Prostate gland (tissue), 2 donors: ENCODE measurements at regions not wholly inside any gene's neighbourhood (a gene's known extent, or its start where the extent isn't known, plus 50 kb on each side); places are given as distances from the start of the nearest gene placed in this dataset.
"Not testable (repeated sequence)": the region's sequence is repeated elsewhere in the genome, so short reads cannot be mapped to it uniquely, and the experiment has no call there.

Experiments
- DNase-seq: peaks from one replicate; pipeline ENCODE4 v3.0.0-alpha.2; 2019; ENCODE audit warnings: low spot score
- H3K27ac ChIP-seq, 2 donors: fragments of 200-600 bp; sonication (generic); 2 replicates each; pipeline ENCODE4 v1.5.1; 2017 to 2019
- H3K27me3 ChIP-seq: fragments of 200-600 bp; sonication (generic); replicated peaks from 2 replicates; pipeline ENCODE4 v1.5.1; 2019; ENCODE audit not compliant: insufficient read depth
- H3K36me3 ChIP-seq, 2 donors: fragments of 200-600 bp; sonication (generic); 1 replicate in 1 of 2; 2 replicates in 1 of 2; pipeline versions ENCODE4 v1.5.1 to v1.8.1; 2017 to 2019
- H3K4me1 ChIP-seq: fragments of 200-600 bp; sonication (generic); replicated peaks from 2 replicates; pipeline ENCODE4 v1.5.1; 2019
- H3K4me3 ChIP-seq, 2 donors: fragments of 200-600 bp; sonication (generic); 2 replicates each; pipeline ENCODE4 v1.5.1; 2017 to 2019
- H3K9me3 ChIP-seq: fragments of 200-600 bp; sonication (generic); 2 replicates; pipeline ENCODE4 v1.5.1; 2017
- CTCF ChIP-seq, 4 experiments: fragments of 200-600 bp in 2 of 4; fragments of 450-650 bp in 2 of 4; sonication (generic) in 2 of 4; IDR thresholded peaks; 1 replicate in 3 of 4; 2 replicates in 1 of 4; pipeline ENCODE4 v1.5.1; 2016 to 2019; ENCODE audit warnings: antibody characterized with exemption in 4 of 4, mild to moderate bottlenecking in 2 of 4, moderate library complexity in 2 of 4
- POLR2A ChIP-seq: fragments of 450-650 bp; IDR thresholded peaks from one replicate; pipeline ENCODE4 v1.6.1; 2016; ENCODE audit warnings: antibody characterized with exemption, mild to moderate bottlenecking
- POLR2AphosphoS5 ChIP-seq: sonication (generic); formaldehyde crosslinking; IDR thresholded peaks from one replicate; pipeline ENCODE4 v1.6.1; 2017; ENCODE audit warnings: antibody characterized with exemption
- WGBS: methylation state at CpG from one replicate; pipeline ENCODE4 v1.1.5; 2018; 5-methylcytosine and 5-hydroxymethylcytosine counted together
- intact Hi-C: fragments of 100-400 bp; cut with DNase I; formaldehyde crosslinking; loops from one replicate; pipeline ENCODE4 v1.14.2; 2022

DNA sequence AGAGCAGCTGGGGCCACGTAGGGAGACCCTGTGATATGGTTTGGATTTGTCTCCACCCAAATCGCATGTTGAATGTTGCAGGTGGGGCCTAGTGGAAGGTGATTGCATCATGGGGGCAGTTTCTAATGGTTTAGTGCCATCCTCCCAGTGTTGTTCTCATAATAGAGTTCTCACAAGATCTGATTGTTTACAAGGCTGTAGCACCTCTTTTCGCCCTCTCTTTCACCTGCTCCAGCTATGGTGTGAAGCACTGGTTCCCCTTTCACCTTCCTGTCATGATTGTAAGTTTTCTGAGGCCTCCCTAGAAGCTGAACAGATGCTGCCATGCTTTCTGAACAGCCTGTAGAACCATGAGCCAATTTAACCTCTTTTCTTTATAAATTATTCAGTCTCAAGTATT, 198.9 kb upstream of the CBLB start:
- 92% methylated on average over 3 of the region's 3 CpGs for WGBS
- H3K9me3 ChIP-seq = no peaks in the 10 kb centered on the region
- no peak for DNase-seq
- no peaks in the 10 kb centered on the region for H3K27me3 ChIP-seq
- H3K36me3 ChIP-seq = no peaks in the 10 kb centered on the region
- intact Hi-C loops = no loop called here
- no peak for TF ChIP-seq CTCF (IDR thresholded peaks at IDR 0.05)
- no peak for TF ChIP-seq POLR2AphosphoS5
- TF ChIP-seq POLR2A = no peak
- H3K4me3 ChIP-seq = no peak overlapping the region
- no peak overlapping the region for H3K27ac ChIP-seq
- H3K4me1 ChIP-seq = no peaks in the 10 kb centered on the region

GRCh38 chr3:106068381-106068780, 199.6 kb upstream of the CBLB start:
- 78% methylated on average over 1 of the region's 1 CpG for WGBS
- no peak overlapping the region for H3K4me3 ChIP-seq
- H3K4me1 ChIP-seq = no peaks in the 10 kb centered on the region
- no peak for DNase-seq
- no peaks in the 10 kb centered on the region for H3K36me3 ChIP-seq
- intact Hi-C loops = no loop called here
- no peak for TF ChIP-seq POLR2A
- TF ChIP-seq POLR2AphosphoS5 = no peak
- no peaks in the 10 kb centered on the region for H3K9me3 ChIP-seq
- no peak overlapping the region for H3K27ac ChIP-seq
- no peaks in the 10 kb centered on the region for H3K27me3 ChIP-seq

DNA sequence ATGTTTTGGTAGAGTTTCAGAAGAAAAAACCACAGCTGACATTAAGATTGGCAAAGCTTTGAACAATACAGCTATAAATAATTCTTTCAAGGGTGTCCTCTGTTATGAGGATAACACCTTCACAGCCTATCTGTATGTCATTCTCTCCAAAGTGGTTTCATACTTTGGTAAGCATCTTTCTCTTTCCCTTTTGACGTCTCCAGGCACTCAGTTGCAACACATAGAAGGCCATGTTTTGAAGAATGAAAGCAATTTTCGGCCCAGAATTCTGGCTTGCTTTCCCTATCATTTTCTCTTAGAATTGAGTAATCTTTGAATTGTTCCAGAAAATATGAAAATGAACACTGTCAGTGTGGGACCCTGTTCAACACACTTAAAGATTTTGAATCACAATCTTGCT, 200.0 kb upstream of the CBLB start:
- Histone ChIP-seq H3K4me1 (no peaks in the 10 kb centered on the region), H3K27me3 (no peaks in the 10 kb centered on the region), H3K27ac (no peak overlapping the region), H3K36me3 (no peaks in the 10 kb centered on the region), H3K9me3 (no peaks in the 10 kb centered on the region), H3K4me3 (no peak overlapping the region)
- TF ChIP-seq POLR2AphosphoS5 (no peak), CTCF (IDR thresholded peaks at IDR 0.05) (no peak), POLR2A (no peak)
- DNase-seq = no peak
- intact Hi-C loops = no loop called here
- 80% methylated on average over 2 of the region's 2 CpGs for WGBS

DNA sequence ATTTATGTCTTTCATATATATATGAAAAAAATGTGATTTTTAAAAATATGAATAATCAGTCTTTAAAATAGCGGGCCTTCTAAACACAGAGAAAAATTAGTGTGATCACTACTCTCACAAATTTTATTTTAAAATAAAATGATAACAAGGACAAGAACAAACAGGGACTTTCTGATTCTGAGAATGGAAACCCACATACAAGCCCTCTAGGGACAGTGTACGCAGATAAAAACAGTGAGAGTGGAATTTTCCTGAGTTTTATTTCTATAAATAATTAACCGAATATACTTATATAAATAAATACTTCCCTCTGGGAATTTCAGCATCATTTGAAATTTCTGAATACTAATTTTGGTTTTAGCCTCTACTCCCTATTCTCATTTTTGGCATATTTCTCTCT, 201.4 kb upstream of the CBLB start:
- H3K27ac ChIP-seq = no peak overlapping the region
- H3K4me1 ChIP-seq = no peaks in the 10 kb centered on the region
- H3K4me3 ChIP-seq = no peak overlapping the region
- intact Hi-C loops = no loop called here
- no peaks in the 10 kb centered on the region for H3K36me3 ChIP-seq
- 94% methylated on average over 3 of the region's 3 CpGs for WGBS
- TF ChIP-seq POLR2A (no peak), CTCF (IDR thresholded peaks at IDR 0.05) (no peak), POLR2AphosphoS5 (no peak)
- H3K9me3 ChIP-seq = no peaks in the 10 kb centered on the region
- no peak for DNase-seq
- H3K27me3 ChIP-seq = no peaks in the 10 kb centered on the region

DNA sequence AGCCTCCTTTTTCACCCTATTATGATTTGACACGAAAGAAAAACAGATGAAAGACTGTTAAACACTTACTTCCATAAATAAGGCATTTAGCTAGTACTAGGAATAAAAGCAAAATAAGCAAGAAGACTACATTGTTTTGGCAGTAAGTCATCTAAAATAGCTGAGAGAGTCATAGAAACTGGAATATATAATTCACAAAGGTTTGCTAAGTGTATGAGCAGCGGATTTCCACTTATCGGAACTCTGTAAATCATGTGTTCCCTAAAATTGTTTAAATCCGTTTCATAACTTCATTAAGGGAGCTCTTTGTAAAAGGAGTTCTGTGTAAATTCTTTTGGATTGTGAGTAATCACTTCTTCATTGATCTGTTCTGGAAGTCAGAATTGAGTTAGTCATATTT, 202.5 kb upstream of the CBLB start:
- Histone ChIP-seq H3K4me1 (no peaks in the 10 kb centered on the region), H3K36me3 (no peaks in the 10 kb centered on the region), H3K27me3 (no peaks in the 10 kb centered on the region), H3K9me3 (no peaks in the 10 kb centered on the region), H3K27ac (no peak overlapping the region), H3K4me3 (no peak overlapping the region)
- intact Hi-C loops = no loop called here
- WGBS = 73% methylated on average over 4 of the region's 4 CpGs
- TF ChIP-seq POLR2AphosphoS5 = no peak
- no peak for TF ChIP-seq CTCF (IDR thresholded peaks at IDR 0.05)
- TF ChIP-seq POLR2A = no peak
- DNase-seq = no peak

GRCh38 chr3:106072596-106072995, 203.8 kb upstream of the CBLB start:
- 96% methylated on average over 3 of the region's 5 CpGs for WGBS
- H3K9me3 ChIP-seq, H3K36me3 ChIP-seq, DNase-seq, H3K27me3 ChIP-seq, H3K27ac ChIP-seq, H3K4me3 ChIP-seq, H3K4me1 ChIP-seq, intact Hi-C loops: not testable (repeated sequence)

GRCh38 chr3:106073806-106074205, 205.0 kb upstream of the CBLB start:
- H3K4me1 ChIP-seq, H3K27me3 ChIP-seq, DNase-seq, H3K27ac ChIP-seq, H3K4me3 ChIP-seq, H3K36me3 ChIP-seq, H3K9me3 ChIP-seq, intact Hi-C loops: not testable (repeated sequence)
- WGBS = no CpG with 5 or more reads among the region's 31 CpGs

DNA sequence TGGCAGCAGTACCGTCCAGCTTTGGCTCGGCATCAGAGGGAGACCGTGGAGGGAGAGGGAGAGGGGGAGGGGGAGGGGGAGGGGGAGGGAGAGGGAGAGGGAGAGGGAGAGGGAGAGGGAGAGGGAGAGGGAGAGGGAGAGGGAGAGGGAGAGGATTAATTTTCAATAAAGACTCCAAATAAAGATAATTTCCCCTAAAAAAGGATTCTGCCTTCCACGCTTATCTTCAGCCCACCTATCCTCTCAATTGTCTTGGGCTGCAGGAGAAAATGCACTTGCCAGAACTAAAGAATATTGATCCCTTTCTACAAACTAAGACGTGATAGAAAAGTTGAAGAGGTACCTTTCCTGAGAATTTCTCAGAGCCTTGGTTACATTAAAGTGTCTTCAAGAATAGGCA, 206.9 kb upstream of the CBLB start:
- H3K9me3 ChIP-seq, H3K4me3 ChIP-seq, H3K27me3 ChIP-seq, H3K36me3 ChIP-seq, H3K27ac ChIP-seq, H3K4me1 ChIP-seq, intact Hi-C loops, DNase-seq: not testable (repeated sequence)
- 95% methylated on average over 2 of the region's 5 CpGs for WGBS
